ENCODE measurements at regions not wholly inside any gene's neighbourhood (a gene's known extent, or its start where the extent isn't known, plus 50 kb on each side); places are given as distances from the start of the nearest gene placed in this dataset.

GRCh38 chrX:25819879-25820278 is 318.3 kb upstream of the MAGEB18 start:
- H3K9me3 ChIP-seq (ENCODE audit: control insufficient read depth in 1 of 2, insufficient read depth in 1 of 2, low read length in 2 of 2): no peaks in the 10 kb centered on the region

GRCh38 chrX:25851141-25851540 is 287.0 kb upstream of the MAGEB18 start:
- H3K9me3 Mint-ChIP-seq: peaks cover 3% of the 10 kb centered on the region
- no peaks in the 10 kb centered on the region for H3K9me3 ChIP-seq (ENCODE audit: control insufficient read depth in 1 of 2, insufficient read depth in 1 of 2, low read length in 2 of 2)
- POLR2A ChIA-PET: no interaction called here
- H3K27me3 ChIP-seq (ENCODE audit: control insufficient read depth in 1 of 2, insufficient read depth in 2 of 2, low read length in 2 of 2): no peaks in the 10 kb centered on the region
- intact Hi-C loops (cut with DNase I, micrococcal nuclease): no loop called here
- TF ChIP-seq CTCF (IDR thresholded peaks at IDR 0.05): no peak
- no peak overlapping the region for H3K27ac Mint-ChIP-seq
- H3K27ac ChIP-seq (ENCODE audit: low read depth in 1 of 2, low read length in 2 of 2): no peak overlapping the region
- H3K36me3 Mint-ChIP-seq (ENCODE audit: low read depth): no peaks in the 10 kb centered on the region
- H3K4me3 Mint-ChIP-seq: no peak overlapping the region
- H3K27me3 Mint-ChIP-seq: no peaks in the 10 kb centered on the region
- no peak for ATAC-seq (ENCODE audit: poor library complexity)
- DNase-seq: no peak
- CTCF ChIA-PET: no interaction called here
- H3K4me3 ChIP-seq (ENCODE audit: low read length): no peak overlapping the region
- H3K4me1 ChIP-seq (ENCODE audit: insufficient read depth, low read length): no peaks in the 10 kb centered on the region
- no peaks in the 10 kb centered on the region for H3K4me1 Mint-ChIP-seq (ENCODE audit: low read depth)
- no peaks in the 10 kb centered on the region for H3K36me3 ChIP-seq (ENCODE audit: insufficient read depth, low read length)

More at GRCh38 chrX:25819879-25820278, 318.3 kb upstream of the MAGEB18 start:
- DNase-seq: no peak
- no peak for ATAC-seq (ENCODE audit: poor library complexity)
- Mint-ChIP-seq H3K27me3 (no peaks in the 10 kb centered on the region), H3K9me3 (no peaks in the 10 kb centered on the region), H3K4me3 (no peak overlapping the region), H3K4me1 (ENCODE audit: low read depth) (no peaks in the 10 kb centered on the region), H3K36me3 (ENCODE audit: low read depth) (no peaks in the 10 kb centered on the region), H3K27ac (no peak overlapping the region)
- intact Hi-C loops (cut with DNase I, micrococcal nuclease): no loop called here
- Histone ChIP-seq H3K36me3 (ENCODE audit: insufficient read depth, low read length) (no peaks in the 10 kb centered on the region), H3K27ac (ENCODE audit: low read depth in 1 of 2, low read length in 2 of 2) (no peak overlapping the region), H3K4me1 (ENCODE audit: insufficient read depth, low read length) (no peaks in the 10 kb centered on the region), H3K27me3 (ENCODE audit: control insufficient read depth in 1 of 2, insufficient read depth in 2 of 2, low read length in 2 of 2) (no peaks in the 10 kb centered on the region), H3K4me3 (ENCODE audit: low read length) (no peak overlapping the region)
- ChIA-PET POLR2A (no interaction called here), CTCF (no interaction called here)
- TF ChIP-seq CTCF (IDR thresholded peaks at IDR 0.05): no peak

- Histone ChIP-seq H3K27ac (ENCODE audit: low read depth in 1 of 2, low read length in 2 of 2) (no peak overlapping the region), H3K4me3 (ENCODE audit: low read length) (no peak overlapping the region), H3K36me3 (ENCODE audit: insufficient read depth, low read length) (no peaks in the 10 kb centered on the region), H3K9me3 (ENCODE audit: control insufficient read depth in 1 of 2, insufficient read depth in 1 of 2, low read length in 2 of 2) (no peaks in the 10 kb centered on the region), H3K27me3 (ENCODE audit: control insufficient read depth in 1 of 2, insufficient read depth in 2 of 2, low read length in 2 of 2) (no peaks in the 10 kb centered on the region), H3K4me1 (ENCODE audit: insufficient read depth, low read length) (no peaks in the 10 kb centered on the region)
- Mint-ChIP-seq H3K27me3 (no peaks in the 10 kb centered on the region), H3K4me3 (no peak overlapping the region), H3K4me1 (ENCODE audit: low read depth) (no peaks in the 10 kb centered on the region), H3K36me3 (ENCODE audit: low read depth) (no peaks in the 10 kb centered on the region), H3K27ac (no peak overlapping the region), H3K9me3 (peaks cover 3% of the 10 kb centered on the region)
- DNase-seq: no peak
- CTCF ChIA-PET: no interaction called here
- POLR2A ChIA-PET: no interaction called here
- no peak for TF ChIP-seq CTCF (IDR thresholded peaks at IDR 0.05)
- no peak for ATAC-seq (ENCODE audit: poor library complexity)
- intact Hi-C loops (cut with DNase I, micrococcal nuclease): no loop called here
Observed at GRCh38 chrX:25853002-25853479, 285.1 kb upstream of the MAGEB18 start.
